Neural progenitor cell (in vitro differentiated cells): ENCODE measurements at regions not wholly inside any gene's neighbourhood (a gene's known extent, or its start where the extent isn't known, plus 50 kb on each side); places are given as distances from the start of the nearest gene placed in this dataset.

Source experiments
- EZH2 ChIP-seq: fragments of 200-600 bp; sonication (generic); IDR thresholded peaks from 2 replicates; pipeline ENCODE4 v1.6.1; 2017; ENCODE audit warnings: antibody characterized with exemption, mild to moderate bottlenecking, moderate library complexity
- EZH2phosphoT487 ChIP-seq: fragments of 200-600 bp; sonication (generic); IDR thresholded peaks from 2 replicates; pipeline ENCODE4 v1.6.1; 2017; ENCODE audit warnings: antibody characterized with exemption
- TF ChIP-seq, protein P1 (sequence below): fragments of 200-600 bp; sonication (generic); IDR thresholded peaks from 2 replicates; pipeline ENCODE4 v1.5.1; 2017; ENCODE audit warnings: antibody characterized with exemption, mild to moderate bottlenecking

DNA sequence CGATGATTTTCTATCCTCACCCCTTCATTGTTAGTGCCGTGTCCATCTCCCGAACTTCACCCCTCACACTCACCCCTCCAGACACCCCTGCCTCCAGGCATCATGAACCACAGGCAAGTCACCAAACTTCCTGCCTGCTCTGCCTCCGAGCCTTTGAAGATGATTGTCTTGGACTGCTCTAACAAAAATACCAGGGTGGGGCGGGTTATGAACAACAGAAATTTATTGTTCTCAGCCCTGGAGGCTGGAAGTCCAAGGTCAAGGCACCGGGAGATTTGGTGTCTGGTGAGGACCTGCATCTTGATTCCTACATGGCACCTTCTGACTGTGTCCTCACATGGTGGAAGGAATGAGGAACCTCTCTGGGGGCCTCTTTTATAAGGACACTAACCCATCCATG is 1508.3 kb downstream of the TBC1D22A start:
- TF ChIP-seq, protein P1, sequence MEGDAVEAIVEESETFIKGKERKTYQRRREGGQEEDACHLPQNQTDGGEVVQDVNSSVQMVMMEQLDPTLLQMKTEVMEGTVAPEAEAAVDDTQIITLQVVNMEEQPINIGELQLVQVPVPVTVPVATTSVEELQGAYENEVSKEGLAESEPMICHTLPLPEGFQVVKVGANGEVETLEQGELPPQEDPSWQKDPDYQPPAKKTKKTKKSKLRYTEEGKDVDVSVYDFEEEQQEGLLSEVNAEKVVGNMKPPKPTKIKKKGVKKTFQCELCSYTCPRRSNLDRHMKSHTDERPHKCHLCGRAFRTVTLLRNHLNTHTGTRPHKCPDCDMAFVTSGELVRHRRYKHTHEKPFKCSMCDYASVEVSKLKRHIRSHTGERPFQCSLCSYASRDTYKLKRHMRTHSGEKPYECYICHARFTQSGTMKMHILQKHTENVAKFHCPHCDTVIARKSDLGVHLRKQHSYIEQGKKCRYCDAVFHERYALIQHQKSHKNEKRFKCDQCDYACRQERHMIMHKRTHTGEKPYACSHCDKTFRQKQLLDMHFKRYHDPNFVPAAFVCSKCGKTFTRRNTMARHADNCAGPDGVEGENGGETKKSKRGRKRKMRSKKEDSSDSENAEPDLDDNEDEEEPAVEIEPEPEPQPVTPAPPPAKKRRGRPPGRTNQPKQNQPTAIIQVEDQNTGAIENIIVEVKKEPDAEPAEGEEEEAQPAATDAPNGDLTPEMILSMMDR = no peak
- TF ChIP-seq EZH2phosphoT487 (no peak), EZH2 (no peak)
